ENCODE measurements at regions not wholly inside any gene's neighbourhood (a gene's known extent, or its start where the extent isn't known, plus 50 kb on each side); places are given as distances from the start of the nearest gene placed in this dataset.

DNA sequence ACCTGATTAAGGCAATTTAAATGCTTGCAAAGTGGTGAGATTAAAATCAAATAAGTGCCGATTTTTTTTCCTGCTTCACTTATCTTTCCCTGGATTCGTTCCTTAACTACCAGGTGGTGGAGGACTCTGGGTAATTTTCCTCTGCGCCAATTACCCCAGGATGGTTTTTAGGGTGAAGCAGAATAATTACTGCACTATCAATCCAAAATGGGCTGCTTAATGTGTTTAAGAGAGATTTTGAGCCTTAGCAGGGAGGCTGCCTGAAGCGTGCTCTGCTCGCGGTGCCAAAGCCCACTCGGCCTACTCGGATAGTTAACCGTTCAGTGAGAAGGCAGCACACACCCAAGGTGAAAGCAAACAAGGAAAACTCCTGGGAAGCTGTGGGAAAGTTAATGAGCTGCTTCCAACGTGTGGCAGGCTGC, 274.9 kb upstream of the LMO3 start:
- no peak for FAIRE-seq
- TF ChIP-seq SUPT5H (IDR thresholded peaks at IDR 0.05) (no peak), PHB (CRISPR knock-in tag; IDR thresholded peaks at IDR 0.05) (no peak), NFYB (IDR thresholded peaks at IDR 0.05; ENCODE audit: extremely low read depth, insufficient read length) (no peak), PHB2 (IDR thresholded peaks at IDR 0.05; ENCODE audit: low read depth) (no peak), RUNX1 (IDR thresholded peaks at IDR 0.05; ENCODE audit: low read depth) (no peak), SREBF2 (CRISPR knock-in tag; IDR thresholded peaks at IDR 0.05) (no peak), HNRNPUL1 (IDR thresholded peaks at IDR 0.05; ENCODE audit: low read length) (no peak), PML (IDR thresholded peaks at IDR 0.05; ENCODE audit: low read length) (no peak)
- TF ChIP-seq, protein P1, sequence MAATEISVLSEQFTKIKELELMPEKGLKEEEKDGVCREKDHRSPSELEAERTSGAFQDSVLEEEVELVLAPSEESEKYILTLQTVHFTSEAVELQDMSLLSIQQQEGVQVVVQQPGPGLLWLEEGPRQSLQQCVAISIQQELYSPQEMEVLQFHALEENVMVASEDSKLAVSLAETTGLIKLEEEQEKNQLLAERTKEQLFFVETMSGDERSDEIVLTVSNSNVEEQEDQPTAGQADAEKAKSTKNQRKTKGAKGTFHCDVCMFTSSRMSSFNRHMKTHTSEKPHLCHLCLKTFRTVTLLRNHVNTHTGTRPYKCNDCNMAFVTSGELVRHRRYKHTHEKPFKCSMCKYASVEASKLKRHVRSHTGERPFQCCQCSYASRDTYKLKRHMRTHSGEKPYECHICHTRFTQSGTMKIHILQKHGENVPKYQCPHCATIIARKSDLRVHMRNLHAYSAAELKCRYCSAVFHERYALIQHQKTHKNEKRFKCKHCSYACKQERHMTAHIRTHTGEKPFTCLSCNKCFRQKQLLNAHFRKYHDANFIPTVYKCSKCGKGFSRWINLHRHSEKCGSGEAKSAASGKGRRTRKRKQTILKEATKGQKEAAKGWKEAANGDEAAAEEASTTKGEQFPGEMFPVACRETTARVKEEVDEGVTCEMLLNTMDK (IDR thresholded peaks at IDR 0.05; ENCODE audit: borderline replicate concordance, insufficient read depth, low read depth, low read length, poor library complexity, severe bottlenecking), result no peak
- TF ChIP-seq, protein P2, sequence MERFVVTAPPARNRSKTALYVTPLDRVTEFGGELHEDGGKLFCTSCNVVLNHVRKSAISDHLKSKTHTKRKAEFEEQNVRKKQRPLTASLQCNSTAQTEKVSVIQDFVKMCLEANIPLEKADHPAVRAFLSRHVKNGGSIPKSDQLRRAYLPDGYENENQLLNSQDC (CRISPR knock-in tag; IDR thresholded peaks at IDR 0.05), result no peak
- no peak overlapping the region for H3K9ac ChIP-seq (ENCODE audit: insufficient read depth in 1 of 2, low read depth in 2 of 2, low read length in 2 of 2)
- no peak overlapping the region for H2AFZ ChIP-seq (ENCODE audit: low read depth, low read length)
- no peak overlapping the region for H3K27ac ChIP-seq (ENCODE audit: extremely low read depth, low read depth, low read length)
- ATAC-seq, result no peak
- H3K9me1 ChIP-seq (ENCODE audit: control insufficient read depth, insufficient read depth, low read length), result no peaks in the 10 kb centered on the region
- no peaks in the 10 kb centered on the region for H3K4me1 ChIP-seq (replicated peaks in 1 of 2; ENCODE audit: control insufficient read depth in 2 of 2, insufficient read depth in 2 of 2, low read length in 2 of 2)
- WGBS (ENCODE audit: insufficient coverage, low coverage, missing lambda C conversion rate), result 1% methylated on average over 10 of the region's 10 CpGs
- in situ Hi-C loops (cut with MboI) (no loop called here), intact Hi-C loops (cut with micrococcal nuclease) (no loop called here)
- no peak overlapping the region for H3K4me2 ChIP-seq (ENCODE audit: insufficient read depth, low read length)
- no peak overlapping the region for H3K4me3 ChIP-seq
- POLR2A ChIA-PET, result no interaction called here
- H3K79me2 ChIP-seq (ENCODE audit: control insufficient read depth, insufficient read depth, low read length), result no peaks in the 10 kb centered on the region
- CTCF ChIA-PET (ENCODE audit: low intra/inter-chr PET ratio), result no interaction called here
- H4K20me1 ChIP-seq (replicated peaks; ENCODE audit: control insufficient read depth, insufficient read depth, low read length), result no peaks in the 10 kb centered on the region
- no peaks in the 10 kb centered on the region for H3K9me3 ChIP-seq (replicated peaks; ENCODE audit: control insufficient read depth, insufficient read depth, low read depth, low read length)
- DNase-seq (ENCODE audit: extremely low read depth in 1 of 4, low spot score in 3 of 4), result no peak
- no peaks in the 10 kb centered on the region for H3K27me3 ChIP-seq (ENCODE audit: control insufficient read depth in 2 of 2, insufficient read depth in 2 of 2, low read length in 2 of 2)
- no peaks in the 10 kb centered on the region for H3K36me3 ChIP-seq (ENCODE audit: control insufficient read depth, insufficient read depth, low read length)
- BruUV-seq (replicated peaks), result no TSS peak

Data from K562 (cell line).